ENCODE measurements at regions not wholly inside any gene's neighbourhood (a gene's known extent, or its start where the extent isn't known, plus 50 kb on each side); places are given as distances from the start of the nearest gene placed in this dataset.

DNA sequence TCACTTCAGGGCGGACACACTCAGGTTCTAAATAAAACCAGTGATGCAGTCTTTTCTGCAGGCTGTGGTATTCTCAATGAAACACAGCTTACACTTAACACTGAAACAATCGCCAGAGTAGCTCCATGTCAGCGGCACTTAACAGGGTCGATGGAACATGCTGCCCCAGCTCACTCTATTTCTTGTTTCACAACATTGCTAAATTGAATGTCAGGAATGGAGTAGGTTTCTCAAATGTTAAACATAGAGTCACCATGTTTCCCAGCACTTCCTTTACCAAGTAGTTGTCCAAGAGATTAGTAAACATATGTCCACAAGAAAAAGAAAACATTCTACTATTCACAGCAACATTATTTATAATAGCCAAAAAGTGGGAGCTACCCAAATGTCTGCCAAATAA lies 306.9 kb downstream of the SLITRK6 start:
- TF ChIP-seq, protein P1, sequence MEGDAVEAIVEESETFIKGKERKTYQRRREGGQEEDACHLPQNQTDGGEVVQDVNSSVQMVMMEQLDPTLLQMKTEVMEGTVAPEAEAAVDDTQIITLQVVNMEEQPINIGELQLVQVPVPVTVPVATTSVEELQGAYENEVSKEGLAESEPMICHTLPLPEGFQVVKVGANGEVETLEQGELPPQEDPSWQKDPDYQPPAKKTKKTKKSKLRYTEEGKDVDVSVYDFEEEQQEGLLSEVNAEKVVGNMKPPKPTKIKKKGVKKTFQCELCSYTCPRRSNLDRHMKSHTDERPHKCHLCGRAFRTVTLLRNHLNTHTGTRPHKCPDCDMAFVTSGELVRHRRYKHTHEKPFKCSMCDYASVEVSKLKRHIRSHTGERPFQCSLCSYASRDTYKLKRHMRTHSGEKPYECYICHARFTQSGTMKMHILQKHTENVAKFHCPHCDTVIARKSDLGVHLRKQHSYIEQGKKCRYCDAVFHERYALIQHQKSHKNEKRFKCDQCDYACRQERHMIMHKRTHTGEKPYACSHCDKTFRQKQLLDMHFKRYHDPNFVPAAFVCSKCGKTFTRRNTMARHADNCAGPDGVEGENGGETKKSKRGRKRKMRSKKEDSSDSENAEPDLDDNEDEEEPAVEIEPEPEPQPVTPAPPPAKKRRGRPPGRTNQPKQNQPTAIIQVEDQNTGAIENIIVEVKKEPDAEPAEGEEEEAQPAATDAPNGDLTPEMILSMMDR (IDR thresholded peaks at IDR 0.05; ENCODE audit: insufficient read depth, low read depth, low read length): no peak
- TF ChIP-seq EZH2 (IDR thresholded peaks at IDR 0.05; ENCODE audit: insufficient read depth, low read length): no peak

Measured in astrocyte (in vitro differentiated cells and primary cell).